Kidney tubule cell (primary cell): ENCODE measurements at regions not wholly inside any gene's neighbourhood (a gene's known extent, or its start where the extent isn't known, plus 50 kb on each side); places are given as distances from the start of the nearest gene placed in this dataset.

Experiments
- DNase-seq: peaks from one replicate; pipeline ENCODE4 v3.0.0-alpha.2; 2018; ENCODE audit warnings: low spot score

GRCh38 chrX:11952176-11952720, 186.0 kb upstream of the FRMPD4 start:
- DNase-seq, result no peak

DNA sequence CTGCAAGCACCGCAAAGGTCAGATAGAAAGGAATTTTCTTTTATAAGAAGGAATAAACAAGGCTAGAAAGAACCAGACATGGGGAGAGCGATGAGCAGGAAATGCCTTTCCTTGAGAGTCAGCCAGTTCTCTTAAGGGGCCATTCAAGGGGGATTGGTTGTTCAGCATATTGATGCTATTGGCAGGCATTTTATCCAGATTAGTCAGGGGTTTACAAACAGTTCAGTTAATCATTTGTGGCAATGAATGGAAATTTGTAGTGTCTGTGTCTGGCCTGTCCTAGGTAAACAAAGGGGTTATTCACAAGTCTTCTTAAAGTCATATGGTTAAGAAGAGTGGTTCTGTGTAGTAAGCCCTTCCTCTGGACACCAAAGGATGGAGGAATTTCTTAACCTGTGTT, 184.7 kb upstream of the FRMPD4 start:
- DNase-seq, result peak; percentile 99

GRCh38 chrX:11954176-11954575, 184.1 kb upstream of the FRMPD4 start:
- DNase-seq, result peak; percentile 78

- no peak for DNase-seq
Measured at GRCh38 chrX:11960031-11960430, 178.2 kb upstream of the FRMPD4 start.

DNA sequence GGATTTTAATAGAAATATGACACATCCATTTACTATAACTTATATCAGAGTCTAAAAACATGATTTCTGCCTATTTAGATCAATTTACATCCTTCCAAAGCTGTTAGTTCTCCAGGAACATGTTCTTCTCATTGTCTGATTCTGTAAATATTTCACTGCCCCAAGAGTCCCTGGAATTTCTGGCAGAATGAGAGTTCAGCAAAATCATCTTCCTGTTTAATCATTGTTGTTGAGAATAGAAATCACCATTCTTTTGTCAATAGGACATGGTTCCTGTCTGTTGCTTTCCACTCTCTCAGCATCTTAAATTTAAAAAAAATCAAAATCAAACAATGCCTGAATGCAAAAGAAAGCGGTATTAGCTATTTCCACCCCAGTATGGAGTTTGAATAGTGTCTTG, 172.8 kb upstream of the FRMPD4 start:
- DNase-seq, result peak; percentile 74

- DNase-seq, result peak; percentile 88
Measured at GRCh38 chrX:11967986-11968869, 170.0 kb upstream of the FRMPD4 start.

DNA sequence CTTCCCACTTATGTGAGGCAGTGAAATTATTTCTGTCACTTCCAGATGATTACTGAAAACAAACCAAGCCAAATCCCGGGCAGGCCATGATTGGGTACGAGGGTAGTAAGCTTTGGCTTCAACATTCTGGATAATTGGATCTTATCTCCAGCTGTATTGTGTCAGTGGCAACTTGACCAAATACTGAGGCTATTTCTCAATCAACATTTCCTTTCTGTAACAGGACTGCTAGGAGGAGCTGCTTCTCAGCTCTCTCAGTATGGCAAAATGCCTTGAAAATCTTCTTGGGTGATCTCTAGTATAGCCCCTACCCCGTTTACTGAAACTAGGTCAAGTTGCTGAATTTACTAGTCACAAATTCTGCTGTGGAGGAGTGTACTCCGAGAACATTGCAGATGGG, 169.3 kb upstream of the FRMPD4 start:
- no peak for DNase-seq

- peak; percentile 56 for DNase-seq
Measured at GRCh38 chrX:11970578-11971359, 167.5 kb upstream of the FRMPD4 start.

DNA sequence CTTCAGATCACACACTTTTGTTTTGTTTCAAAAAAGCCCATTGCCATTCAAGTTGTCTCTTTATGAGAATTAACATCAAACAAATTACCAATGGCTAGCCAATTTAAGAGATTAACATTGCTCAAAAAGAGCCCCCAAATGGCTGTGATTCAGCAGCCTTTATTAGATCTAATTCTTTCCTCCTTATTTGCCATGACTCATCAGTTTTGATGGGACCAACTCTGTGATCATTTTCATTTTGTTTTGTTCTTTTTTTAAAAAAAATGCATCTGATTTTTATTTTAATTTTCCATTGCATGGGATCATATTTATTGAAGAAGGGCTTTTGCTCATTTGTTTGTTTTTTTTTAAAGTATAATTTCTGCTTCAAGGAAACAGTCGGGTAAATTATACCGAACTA, 161.6 kb upstream of the FRMPD4 start:
- no peak for DNase-seq

- DNase-seq, result no peak
Measured at GRCh38 chrX:11992271-11992670, 146.0 kb upstream of the FRMPD4 start.

GRCh38 chrX:11995146-11995545, 143.1 kb upstream of the FRMPD4 start:
- DNase-seq, result no peak

- no peak for DNase-seq
Measured at GRCh38 chrX:11996810-11997209, 141.5 kb upstream of the FRMPD4 start.

DNA sequence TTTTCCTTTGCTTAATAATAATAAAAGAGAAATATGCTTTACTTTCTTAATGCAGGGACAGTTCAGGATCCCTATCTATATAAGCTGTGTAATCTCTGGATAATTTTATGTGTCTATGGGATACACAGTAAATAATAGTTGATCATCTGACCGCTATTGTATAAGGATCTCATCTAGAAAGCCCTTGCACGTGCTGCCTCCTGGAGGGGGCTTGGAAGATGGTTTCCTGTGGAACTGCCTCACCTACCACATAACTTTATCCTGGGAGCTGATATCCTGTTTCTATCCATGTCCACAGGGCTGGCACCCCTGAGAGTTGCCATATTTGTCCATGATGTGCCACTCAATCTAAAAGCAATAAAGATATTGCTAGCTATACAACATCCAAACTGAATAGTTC, 139.3 kb upstream of the FRMPD4 start:
- no peak for DNase-seq

GRCh38 chrX:12002876-12003275, 135.4 kb upstream of the FRMPD4 start:
- peak; percentile 77 for DNase-seq

DNA sequence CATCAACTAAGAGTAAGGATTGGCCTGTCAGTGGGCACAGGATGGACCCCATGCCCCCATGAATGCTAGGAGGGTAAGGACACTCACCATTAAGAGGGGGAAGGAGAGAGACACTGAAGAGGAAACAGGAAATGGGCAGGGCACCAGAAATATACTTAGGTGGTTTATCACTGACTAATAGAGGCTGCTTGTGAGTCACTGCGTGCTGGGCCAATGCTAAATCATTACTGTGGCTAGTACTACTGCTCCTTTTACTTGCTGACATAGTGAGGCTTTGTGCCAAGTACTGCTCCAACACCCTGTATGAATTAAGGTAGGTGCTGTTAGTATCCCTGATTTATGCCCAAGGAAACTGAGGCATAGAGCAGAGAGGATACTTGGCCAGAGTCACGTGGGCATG, 130.4 kb upstream of the FRMPD4 start:
- DNase-seq, result peak; percentile 95

DNA sequence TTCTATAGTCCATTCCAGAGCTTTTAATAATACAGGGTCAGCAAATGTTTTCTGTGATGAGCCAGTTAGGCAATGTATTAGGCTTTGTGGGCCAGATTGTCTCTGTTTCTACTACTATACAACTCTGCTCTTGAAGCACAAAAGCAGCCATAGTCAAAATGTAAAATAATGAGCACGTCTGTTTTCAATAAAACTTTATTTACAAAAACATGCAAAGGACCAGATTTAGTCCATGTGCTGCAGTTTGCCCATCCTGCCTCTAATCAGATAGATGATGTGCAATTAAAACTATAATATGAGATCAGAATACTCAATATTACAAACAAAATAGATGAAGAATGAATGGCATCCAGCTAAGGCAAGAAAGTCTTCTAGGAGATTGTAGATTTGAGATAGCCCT, 127.8 kb upstream of the FRMPD4 start:
- DNase-seq, result no peak

DNA sequence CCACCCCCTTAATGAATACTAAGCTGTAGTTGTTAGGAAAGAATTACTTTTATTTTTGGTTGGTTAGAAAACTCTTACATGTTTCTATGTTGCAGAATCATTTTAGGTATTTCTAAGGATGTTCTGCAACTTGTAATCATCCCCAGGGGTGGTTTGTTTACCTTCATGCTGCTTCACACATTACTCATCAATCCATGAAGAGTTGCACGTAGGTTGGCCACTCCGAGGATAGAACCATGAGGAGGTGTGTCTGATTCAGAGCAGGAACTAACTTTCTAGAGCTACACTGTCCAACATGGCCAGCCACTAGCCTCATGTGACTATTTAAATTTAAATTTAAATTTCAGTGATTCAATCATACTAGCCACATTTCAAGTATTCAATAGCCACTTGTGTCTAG, 127.2 kb upstream of the FRMPD4 start:
- peak; percentile 78 for DNase-seq

- DNase-seq, result peak; percentile 80
Measured at GRCh38 chrX:12013211-12013618, 125.1 kb upstream of the FRMPD4 start.

- no peak for DNase-seq
Measured at GRCh38 chrX:12021698-12022097, 116.6 kb upstream of the FRMPD4 start.

DNA sequence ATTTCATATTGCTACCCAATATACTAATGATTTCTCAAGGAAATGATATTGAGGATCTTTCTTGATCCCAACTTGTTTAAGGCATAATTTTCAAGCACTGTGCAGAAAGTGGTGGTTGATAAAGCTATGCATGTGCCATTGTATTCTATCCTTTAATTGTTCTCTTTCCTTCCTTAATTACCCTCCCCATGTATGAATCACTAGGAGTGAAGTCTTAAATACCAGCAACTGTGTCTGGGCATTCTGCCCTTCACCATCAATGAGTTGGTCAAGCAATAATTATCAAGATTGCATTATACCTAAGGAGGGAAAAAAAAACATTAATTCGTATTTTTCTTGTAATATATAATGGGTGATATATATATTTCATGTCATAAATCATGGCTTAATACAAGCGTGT, 111.8 kb upstream of the FRMPD4 start:
- DNase-seq, result no peak

GRCh38 chrX:12032082-12032481, 106.2 kb upstream of the FRMPD4 start:
- no peak for DNase-seq

- no peak for DNase-seq
Measured at GRCh38 chrX:12034741-12035140, 103.5 kb upstream of the FRMPD4 start.

DNA sequence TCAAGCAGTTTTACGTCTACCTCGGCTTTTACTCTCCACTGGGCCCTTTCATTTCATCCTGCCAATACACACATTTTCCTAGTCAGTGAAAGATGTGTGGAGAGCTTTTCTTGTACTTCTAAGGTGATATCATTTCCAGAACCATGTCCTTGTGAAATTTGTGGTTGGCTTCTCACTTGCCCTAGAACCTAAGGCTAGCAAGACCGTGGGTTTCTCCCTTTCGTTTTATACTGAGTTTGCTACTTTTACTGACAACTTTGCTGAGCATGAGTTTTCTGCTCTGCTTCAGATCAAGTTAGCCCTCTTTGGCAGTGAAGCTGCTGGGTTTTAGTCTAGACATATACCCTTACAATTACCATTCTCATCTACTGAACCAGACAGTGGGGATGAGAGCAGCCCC, 95.7 kb upstream of the FRMPD4 start:
- no peak for DNase-seq
